MCF 10A (cell line): ENCODE measurements at regions not wholly inside any gene's neighbourhood (a gene's known extent, or its start where the extent isn't known, plus 50 kb on each side); places are given as distances from the start of the nearest gene placed in this dataset.

ENCODE experiments used
- BruUV-seq: library from RNA; stranded (reverse); fragments of 400-500 nt; replicated peaks from 2 replicates; lab custom pipeline; 2021; lab: Mats Ljungman, UMichigan
- CTCF ChIA-PET: fragments of 300-600 bp; sonication (Branson Sonifier 250); formaldehyde crosslinking; extraction: SDS; loops from one replicate; lab custom pipeline; 2021; ENCODE audit warnings: antibody characterized with exemption, inconsistent platforms; lab: Yijun Ruan, JAX
- POLR2A ChIA-PET: fragments of 300-600, 350-650 bp; sonication (Branson Sonifier 250); formaldehyde crosslinking; extraction: SDS; loops from one replicate; lab custom pipeline; 2020; ENCODE audit warnings: antibody characterized with exemption, inconsistent platforms; lab: Yijun Ruan, JAX
- DNase-seq: peaks from one replicate; pipeline ENCODE4 v3.0.0-alpha.2; 2018; ENCODE audit not compliant: unreplicated experiment
- H3K27ac Mint-ChIP-seq: one replicate; pipeline ENCODE4 v1.8.0; 2022; ENCODE audit warnings: mild to moderate bottlenecking, low read depth, mixed read lengths; ENCODE audit not compliant: unreplicated experiment
- H3K27me3 Mint-ChIP-seq: one replicate; pipeline ENCODE4 v1.8.0; 2022; ENCODE audit warnings: mixed read lengths; ENCODE audit not compliant: insufficient read depth, unreplicated experiment
- H3K36me3 Mint-ChIP-seq: one replicate; pipeline ENCODE4 v1.8.0; 2022; ENCODE audit warnings: mild to moderate bottlenecking, moderate library complexity, mixed read lengths; ENCODE audit not compliant: insufficient read depth, unreplicated experiment
- H3K4me1 Mint-ChIP-seq: one replicate; pipeline ENCODE4 v1.8.0; 2022; ENCODE audit warnings: mixed read lengths; ENCODE audit not compliant: insufficient read depth, unreplicated experiment
- H3K4me3 Mint-ChIP-seq: one replicate; pipeline ENCODE4 v1.8.0; 2022; ENCODE audit warnings: mild to moderate bottlenecking, moderate library complexity, mixed read lengths; ENCODE audit not compliant: unreplicated experiment
- H3K9me3 Mint-ChIP-seq: one replicate; pipeline ENCODE4 v1.8.0; 2022; ENCODE audit warnings: mixed read lengths; ENCODE audit not compliant: unreplicated experiment
- CTCF ChIP-seq: fragments of 200-600 bp; IDR thresholded peaks from one replicate; pipeline ENCODE4 v1.8.0; 2022; ENCODE audit warnings: antibody characterized with exemption, mild to moderate bottlenecking; ENCODE audit not compliant: unreplicated experiment
- intact Hi-C: fragments of 100-400 bp; cut with micrococcal nuclease; formaldehyde crosslinking; loops from 2 replicates; pipeline ENCODE4 v1.14.1; 2022

- TF ChIP-seq CTCF, result no peak
- Mint-ChIP-seq H3K27ac (no peak overlapping the region), H3K36me3 (no peaks in the 10 kb centered on the region), H3K27me3 (no peaks in the 10 kb centered on the region), H3K4me3 (no peak overlapping the region), H3K9me3 (no peaks in the 10 kb centered on the region), H3K4me1 (peaks cover 5% of the 10 kb centered on the region)
- POLR2A ChIA-PET, result interaction anchor here (0.6 kb wide), 1 partner anchor 10 kb away, joined by 4 read pairs; no protein-coding TSS in a partner anchor
- BruUV-seq, result no TSS peak
- CTCF ChIA-PET, result interaction anchor here (0.6 kb wide), 1 partner anchor 232 kb away, joined by 3 read pairs; no protein-coding TSS in a partner anchor
- no peak for DNase-seq
- intact Hi-C loops, result no loop called here
These were observed 180.7 kb upstream of the TLE4 start for GRCh38 chr9:79390781-79391770.

- no peaks in the 10 kb centered on the region for H3K36me3 Mint-ChIP-seq
- intact Hi-C loops, result no loop called here
- no peaks in the 10 kb centered on the region for H3K4me1 Mint-ChIP-seq
- no peak overlapping the region for H3K27ac Mint-ChIP-seq
- no peak for DNase-seq
- no peaks in the 10 kb centered on the region for H3K27me3 Mint-ChIP-seq
- no peaks in the 10 kb centered on the region for H3K9me3 Mint-ChIP-seq
- ChIA-PET POLR2A (interaction anchor here (0.6 kb wide), 1 partner anchor 354 kb away, joined by 3 read pairs; no protein-coding TSS in a partner anchor), CTCF (no interaction called here)
- no peak for TF ChIP-seq CTCF
- no TSS peak for BruUV-seq
- H3K4me3 Mint-ChIP-seq, result no peak overlapping the region
These were observed 176.5 kb upstream of the TLE4 start for GRCh38 chr9:79395228-79395627.

GRCh38 chr9:79395755-79396154 lies 176.0 kb upstream of the TLE4 start:
- Mint-ChIP-seq H3K9me3 (no peaks in the 10 kb centered on the region), H3K27me3 (no peaks in the 10 kb centered on the region), H3K27ac (no peak overlapping the region), H3K36me3 (no peaks in the 10 kb centered on the region), H3K4me1 (no peaks in the 10 kb centered on the region), H3K4me3 (no peak overlapping the region)
- DNase-seq, result no peak
- no peak for TF ChIP-seq CTCF
- no TSS peak for BruUV-seq
- intact Hi-C loops, result no loop called here
- ChIA-PET CTCF (no interaction called here), POLR2A (no interaction called here)

GRCh38 chr9:79396168-79396567 lies 175.6 kb upstream of the TLE4 start:
- no peak for TF ChIP-seq CTCF
- ChIA-PET CTCF (no interaction called here), POLR2A (no interaction called here)
- Mint-ChIP-seq H3K4me1 (no peaks in the 10 kb centered on the region), H3K4me3 (no peak overlapping the region), H3K27ac (no peak overlapping the region), H3K9me3 (no peaks in the 10 kb centered on the region), H3K27me3 (no peaks in the 10 kb centered on the region), H3K36me3 (no peaks in the 10 kb centered on the region)
- no TSS peak for BruUV-seq
- intact Hi-C loops, result no loop called here
- DNase-seq, result no peak
